GM06990 (cell line): ENCODE measurements at regions not wholly inside any gene's neighbourhood (a gene's known extent, or its start where the extent isn't known, plus 50 kb on each side); places are given as distances from the start of the nearest gene placed in this dataset.

Experiments used
- DNase-seq: peaks from one replicate; pipeline ENCODE4 v3.0.0-alpha.2; 2011; ENCODE audit not compliant: insufficient read length; ENCODE audit errors: extremely low read depth
- H3K27me3 ChIP-seq: replicated peaks from 2 replicates; pipeline ENCODE4 v1.6.0; 2011; ENCODE audit warnings: low read length; ENCODE audit not compliant: control insufficient read depth, insufficient read depth
- H3K36me3 ChIP-seq: 2 replicates; pipeline ENCODE4 v1.5.1; 2011; ENCODE audit warnings: low read length; ENCODE audit not compliant: control insufficient read depth, insufficient read depth
- H3K4me3 ChIP-seq: replicated peaks from 2 replicates; pipeline ENCODE4 v1.5.1; 2011; ENCODE audit warnings: low read depth, mild to moderate bottlenecking, control low read depth, low read length
- TF ChIP-seq, protein P1 (sequence below): IDR thresholded peaks from 2 replicates; pipeline ENCODE4 v1.5.1; 2011; ENCODE audit warnings: low read length, control low read depth, mild to moderate bottlenecking, inconsistent platforms; ENCODE audit not compliant: insufficient read depth, poor library complexity, severe bottlenecking

DNA sequence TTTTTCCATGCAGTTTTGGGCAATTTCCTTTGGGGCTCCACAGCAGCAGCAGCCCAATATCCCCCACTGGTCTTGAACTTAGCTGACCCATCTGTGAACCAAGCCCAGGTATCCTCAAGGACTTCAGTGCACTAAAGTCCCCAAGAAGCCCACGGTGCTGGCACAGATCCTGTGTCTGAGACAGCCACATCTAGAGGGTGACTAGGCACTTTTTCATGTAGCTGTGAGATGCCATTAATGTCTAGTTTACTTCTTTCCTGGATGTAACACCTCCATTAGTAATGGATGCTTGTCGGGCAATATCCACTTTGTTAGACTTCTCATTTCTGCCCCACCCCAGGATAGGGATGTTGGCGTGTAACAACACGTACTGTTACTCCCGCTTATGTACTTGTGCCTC is 117.9 kb downstream of the GPCPD1 start:
- TF ChIP-seq, protein P1, sequence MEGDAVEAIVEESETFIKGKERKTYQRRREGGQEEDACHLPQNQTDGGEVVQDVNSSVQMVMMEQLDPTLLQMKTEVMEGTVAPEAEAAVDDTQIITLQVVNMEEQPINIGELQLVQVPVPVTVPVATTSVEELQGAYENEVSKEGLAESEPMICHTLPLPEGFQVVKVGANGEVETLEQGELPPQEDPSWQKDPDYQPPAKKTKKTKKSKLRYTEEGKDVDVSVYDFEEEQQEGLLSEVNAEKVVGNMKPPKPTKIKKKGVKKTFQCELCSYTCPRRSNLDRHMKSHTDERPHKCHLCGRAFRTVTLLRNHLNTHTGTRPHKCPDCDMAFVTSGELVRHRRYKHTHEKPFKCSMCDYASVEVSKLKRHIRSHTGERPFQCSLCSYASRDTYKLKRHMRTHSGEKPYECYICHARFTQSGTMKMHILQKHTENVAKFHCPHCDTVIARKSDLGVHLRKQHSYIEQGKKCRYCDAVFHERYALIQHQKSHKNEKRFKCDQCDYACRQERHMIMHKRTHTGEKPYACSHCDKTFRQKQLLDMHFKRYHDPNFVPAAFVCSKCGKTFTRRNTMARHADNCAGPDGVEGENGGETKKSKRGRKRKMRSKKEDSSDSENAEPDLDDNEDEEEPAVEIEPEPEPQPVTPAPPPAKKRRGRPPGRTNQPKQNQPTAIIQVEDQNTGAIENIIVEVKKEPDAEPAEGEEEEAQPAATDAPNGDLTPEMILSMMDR: no peak
- no peaks in the 10 kb centered on the region for H3K27me3 ChIP-seq
- DNase-seq: no peak
- no peaks in the 10 kb centered on the region for H3K36me3 ChIP-seq
- H3K4me3 ChIP-seq: no peak overlapping the region

DNA sequence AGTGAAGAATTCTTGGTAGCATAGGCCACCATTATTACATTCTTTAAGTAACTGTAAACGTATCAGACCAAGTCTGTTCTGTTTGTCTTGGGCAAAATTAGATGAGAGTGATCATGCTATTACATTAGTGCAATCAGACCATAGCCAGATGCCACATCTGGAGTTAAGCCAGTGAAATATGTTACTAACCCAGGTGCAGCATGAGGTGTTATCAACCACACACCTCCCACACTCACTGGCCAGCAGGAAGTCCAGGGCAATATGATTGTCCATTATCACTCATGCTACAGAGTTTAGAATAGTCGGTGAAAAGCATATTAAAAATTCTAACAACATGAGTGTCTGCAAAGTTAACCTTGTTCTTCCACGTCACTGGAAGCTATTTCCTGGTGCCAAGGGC is 119.4 kb downstream of the GPCPD1 start:
- Histone ChIP-seq H3K36me3 (no peaks in the 10 kb centered on the region), H3K4me3 (no peak overlapping the region), H3K27me3 (no peaks in the 10 kb centered on the region)
- TF ChIP-seq, protein P1: no peak
- DNase-seq: no peak

- Histone ChIP-seq H3K4me3 (no peak overlapping the region), H3K36me3 (no peaks in the 10 kb centered on the region), H3K27me3 (no peaks in the 10 kb centered on the region)
- no peak for DNase-seq
- TF ChIP-seq, protein P1: no peak
These were observed 121.2 kb downstream of the GPCPD1 start for GRCh38 chr20:5489601-5490000.

DNA sequence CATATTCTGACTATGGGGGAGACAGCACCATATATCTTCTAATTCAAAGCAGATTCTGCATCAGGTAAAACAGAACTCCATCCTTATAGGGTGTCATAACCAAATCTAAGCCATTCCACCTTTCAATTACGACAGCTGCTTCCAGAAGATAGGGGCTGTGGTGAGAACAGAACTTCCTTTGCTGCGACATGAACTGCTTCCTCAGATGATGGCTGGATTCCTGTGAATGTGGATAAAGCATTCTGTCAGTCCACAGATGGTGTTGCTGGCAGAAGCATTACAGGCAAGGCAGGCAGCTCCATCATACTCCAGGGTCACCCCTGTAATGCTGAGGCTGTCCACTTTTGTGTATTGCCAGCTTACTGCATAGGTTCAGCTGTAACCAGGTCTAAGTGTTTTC is 122.0 kb downstream of the GPCPD1 start:
- no peak for DNase-seq
- TF ChIP-seq, protein P1: no peak
- Histone ChIP-seq H3K4me3 (no peak overlapping the region), H3K27me3 (no peaks in the 10 kb centered on the region), H3K36me3 (no peaks in the 10 kb centered on the region)

- no peak for DNase-seq
- Histone ChIP-seq H3K27me3 (no peaks in the 10 kb centered on the region), H3K36me3 (no peaks in the 10 kb centered on the region), H3K4me3 (no peak overlapping the region)
- TF ChIP-seq, protein P1: no peak
These were observed 124.3 kb downstream of the GPCPD1 start for GRCh38 chr20:5486377-5487054.

DNA sequence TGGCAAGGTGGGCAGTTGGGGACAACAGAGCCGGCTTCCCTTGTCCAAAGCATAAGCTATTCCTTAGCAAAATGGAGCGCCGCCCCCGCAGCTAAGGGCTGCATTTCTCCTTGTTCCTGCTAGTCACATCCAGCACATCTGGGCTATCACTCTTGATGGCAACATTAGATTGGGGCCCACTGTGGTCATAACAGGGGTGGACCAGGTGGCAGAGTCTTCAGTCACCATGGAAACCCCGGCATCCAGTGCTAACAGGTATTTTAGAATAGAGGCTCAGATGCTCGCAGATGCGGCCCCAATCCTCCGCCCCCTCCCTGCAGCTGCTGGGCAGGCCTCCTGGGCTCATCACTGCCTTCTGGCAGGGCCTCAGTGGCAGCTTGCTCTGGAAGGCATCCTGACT is 125.9 kb downstream of the GPCPD1 start:
- no peak overlapping the region for H3K4me3 ChIP-seq
- no peaks in the 10 kb centered on the region for H3K36me3 ChIP-seq
- H3K27me3 ChIP-seq: no peaks in the 10 kb centered on the region
- no peak for DNase-seq
- TF ChIP-seq, protein P1: no peak
